Activated CD4-positive, alpha-beta T cell treated with anti-CD3 and anti-CD28 coated beads, Interleukin-2, Interleukin-6, amounts not matched to agents 100 ng/mL and 50 ng/mL, durations not matched to agents 16 hours and 8 hours (primary cell): ENCODE measurements at regions not wholly inside any gene's neighbourhood (a gene's known extent, or its start where the extent isn't known, plus 50 kb on each side); places are given as distances from the start of the nearest gene placed in this dataset.
"Not testable (repeated sequence)": the region's sequence is repeated elsewhere in the genome, so short reads cannot be mapped to it uniquely, and the experiment has no call there.

Source experiments
- DNase-seq: peaks from one replicate; pipeline ENCODE4 v3.0.0-alpha.2; 2020

GRCh38 chr17:45554479-45554878 lies 64.0 kb upstream of the PLEKHM1 start:
- not testable (repeated sequence) for DNase-seq

GRCh38 chr17:45558821-45559220 lies 68.3 kb upstream of the PLEKHM1 start:
- DNase-seq: not testable (repeated sequence)

GRCh38 chr17:45562868-45563267 lies 72.3 kb upstream of the PLEKHM1 start:
- DNase-seq: not testable (repeated sequence)

GRCh38 chr17:45563283-45563682 lies 72.8 kb upstream of the PLEKHM1 start:
- DNase-seq: not testable (repeated sequence)

- DNase-seq: not testable (repeated sequence)
Observed at GRCh38 chr17:45568275-45568674, 77.8 kb upstream of the PLEKHM1 start.

GRCh38 chr17:45573326-45573725 lies 82.8 kb upstream of the PLEKHM1 start:
- not testable (repeated sequence) for DNase-seq

GRCh38 chr17:45573924-45574770 lies 83.6 kb upstream of the PLEKHM1 start:
- DNase-seq: no peak

GRCh38 chr17:45575126-45575885 lies 84.8 kb upstream of the PLEKHM1 start:
- DNase-seq: no peak

GRCh38 chr17:45576527-45577307 lies 86.2 kb upstream of the PLEKHM1 start:
- DNase-seq: not testable (repeated sequence)

GRCh38 chr17:45577571-45578279 lies 87.2 kb upstream of the PLEKHM1 start:
- DNase-seq: no peak

GRCh38 chr17:45578516-45579455 lies 88.3 kb upstream of the PLEKHM1 start:
- DNase-seq: no peak

- DNase-seq: no peak
Observed at GRCh38 chr17:45579529-45580495, 89.3 kb upstream of the PLEKHM1 start.

GRCh38 chr17:45580924-45581323 lies 90.4 kb upstream of the PLEKHM1 start:
- no peak for DNase-seq

GRCh38 chr17:45581860-45582259 lies 91.3 kb upstream of the PLEKHM1 start:
- DNase-seq: no peak

GRCh38 chr17:45584092-45585036 lies 93.8 kb upstream of the PLEKHM1 start:
- peak; percentile 85 for DNase-seq

- peak; percentile 93 for DNase-seq
Observed at GRCh38 chr17:45585037-45585733, 94.7 kb upstream of the PLEKHM1 start.

GRCh38 chr17:45585794-45586650 lies 95.5 kb upstream of the PLEKHM1 start:
- DNase-seq: peak; percentile 47
